Kidney (tissue), 13 donors: ENCODE measurements at regions not wholly inside any gene's neighbourhood (a gene's known extent, or its start where the extent isn't known, plus 50 kb on each side); places are given as distances from the start of the nearest gene placed in this dataset.

Experiments used
- DNase-seq, 5 donors: peaks; one replicate each; pipeline ENCODE4 v3.0.0-alpha.2; 2013 to 2020
- FAIRE-seq: peaks from 2 replicates; lab custom pipeline; 2012; peaks lifted over from hg19 to GRCh38; lab: Jason Lieb, UNC
- H3K27ac ChIP-seq, 2 donors: one replicate each; pipeline ENCODE4 v1.7.0; 2013; ENCODE audit warnings: low read depth in 2 of 2, low read length in 2 of 2, inconsistent platforms in 1 of 2
- H3K27me3 ChIP-seq: one replicate; pipeline ENCODE4 v1.7.1; 2013; ENCODE audit warnings: low read length, inconsistent platforms; ENCODE audit not compliant: control insufficient read depth, insufficient read depth
- H3K36me3 ChIP-seq, 3 donors: one replicate each; pipeline versions ENCODE4 v1.7.0 to v1.7.1; 2013; ENCODE audit warnings: low read length in 3 of 3, control low read depth in 1 of 3, inconsistent platforms in 1 of 3; ENCODE audit not compliant: insufficient read depth in 3 of 3, control insufficient read depth in 2 of 3
- H3K4me1 ChIP-seq, 3 donors: one replicate each; pipeline versions ENCODE4 v1.7.0 to v1.7.1; 2013; ENCODE audit warnings: low read length in 3 of 3, inconsistent platforms in 1 of 3, low read depth in 1 of 3; ENCODE audit not compliant: control insufficient read depth in 2 of 3, insufficient read depth in 2 of 3
- H3K4me3 ChIP-seq, 3 donors: one replicate each; pipeline versions ENCODE4 v1.7.0 to v1.8.1; 2013; ENCODE audit warnings: low read length in 3 of 3, control low read depth in 1 of 3, inconsistent platforms in 1 of 3
- H3K9ac ChIP-seq, 3 donors: one replicate each; pipeline versions ENCODE4 v1.7.0 to v1.7.1; 2013; ENCODE audit warnings: low read length in 3 of 3, control low read depth in 1 of 3, inconsistent platforms in 1 of 3
- H3K9me3 ChIP-seq, 3 donors: one replicate each; pipeline versions ENCODE4 v1.7.0 to v1.7.1; 2013; ENCODE audit warnings: low read length in 3 of 3, control low read depth in 1 of 3, inconsistent platforms in 1 of 3; ENCODE audit not compliant: control insufficient read depth in 2 of 3, insufficient read depth in 1 of 3
- intact Hi-C: fragments of 100-400 bp; cut with DNase I; formaldehyde crosslinking; loops from one replicate; pipeline ENCODE4 v1.11.1; 2022
- TF ChIP-seq, protein P1 (sequence below): IDR thresholded peaks from 3 replicates; pipeline ENCODE4 v1.5.1; 2012; ENCODE audit warnings: mild to moderate bottlenecking, moderate library complexity, borderline replicate concordance; ENCODE audit not compliant: insufficient read depth; ENCODE audit errors: extremely low read depth
- donor health status: control.
- donor health status: control.
- donor health status: control.
- donor health status: control.
- donor health status: control.
- donor health status: DM: yes; HTN: yes; CAD: no.
- donor health status: Normal renal cell carcinoma (clear cell type).

DNA sequence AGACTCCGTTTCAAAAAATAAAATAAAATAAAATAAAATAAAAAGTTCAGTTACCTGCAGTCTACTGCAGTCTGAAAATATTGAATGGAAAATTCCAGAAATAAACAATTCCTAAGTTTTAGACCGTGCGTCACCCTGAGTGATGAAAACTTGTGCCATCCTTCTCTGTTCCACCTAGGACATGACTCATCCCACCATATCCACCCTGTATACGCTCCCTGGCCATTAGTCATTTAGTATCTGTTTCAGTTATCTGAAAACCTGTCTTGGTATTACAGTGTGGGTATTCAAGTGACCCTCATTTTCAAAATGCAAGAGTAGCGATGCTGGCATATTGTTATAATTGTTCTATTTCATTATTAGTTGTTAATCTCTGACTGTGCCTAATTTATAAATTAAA is 51.8 kb upstream of the TEX48 start:
- no peaks in the 10 kb centered on the region for H3K9me3 ChIP-seq
- TF ChIP-seq, protein P1, sequence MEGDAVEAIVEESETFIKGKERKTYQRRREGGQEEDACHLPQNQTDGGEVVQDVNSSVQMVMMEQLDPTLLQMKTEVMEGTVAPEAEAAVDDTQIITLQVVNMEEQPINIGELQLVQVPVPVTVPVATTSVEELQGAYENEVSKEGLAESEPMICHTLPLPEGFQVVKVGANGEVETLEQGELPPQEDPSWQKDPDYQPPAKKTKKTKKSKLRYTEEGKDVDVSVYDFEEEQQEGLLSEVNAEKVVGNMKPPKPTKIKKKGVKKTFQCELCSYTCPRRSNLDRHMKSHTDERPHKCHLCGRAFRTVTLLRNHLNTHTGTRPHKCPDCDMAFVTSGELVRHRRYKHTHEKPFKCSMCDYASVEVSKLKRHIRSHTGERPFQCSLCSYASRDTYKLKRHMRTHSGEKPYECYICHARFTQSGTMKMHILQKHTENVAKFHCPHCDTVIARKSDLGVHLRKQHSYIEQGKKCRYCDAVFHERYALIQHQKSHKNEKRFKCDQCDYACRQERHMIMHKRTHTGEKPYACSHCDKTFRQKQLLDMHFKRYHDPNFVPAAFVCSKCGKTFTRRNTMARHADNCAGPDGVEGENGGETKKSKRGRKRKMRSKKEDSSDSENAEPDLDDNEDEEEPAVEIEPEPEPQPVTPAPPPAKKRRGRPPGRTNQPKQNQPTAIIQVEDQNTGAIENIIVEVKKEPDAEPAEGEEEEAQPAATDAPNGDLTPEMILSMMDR = no peak
- intact Hi-C loops = loop anchor here (10.0 kb wide), 2 partner anchors 181 to 281 kb away; no protein-coding TSS in a partner anchor
- no peak overlapping the region for H3K9ac ChIP-seq
- H3K4me1 ChIP-seq = no peaks in the 10 kb centered on the region
- no peaks in the 10 kb centered on the region for H3K27me3 ChIP-seq
- DNase-seq = no peak
- H3K4me3 ChIP-seq = no peak overlapping the region
- H3K27ac ChIP-seq = no peak overlapping the region
- no peak for FAIRE-seq
- H3K36me3 ChIP-seq = no peaks in the 10 kb centered on the region

DNA sequence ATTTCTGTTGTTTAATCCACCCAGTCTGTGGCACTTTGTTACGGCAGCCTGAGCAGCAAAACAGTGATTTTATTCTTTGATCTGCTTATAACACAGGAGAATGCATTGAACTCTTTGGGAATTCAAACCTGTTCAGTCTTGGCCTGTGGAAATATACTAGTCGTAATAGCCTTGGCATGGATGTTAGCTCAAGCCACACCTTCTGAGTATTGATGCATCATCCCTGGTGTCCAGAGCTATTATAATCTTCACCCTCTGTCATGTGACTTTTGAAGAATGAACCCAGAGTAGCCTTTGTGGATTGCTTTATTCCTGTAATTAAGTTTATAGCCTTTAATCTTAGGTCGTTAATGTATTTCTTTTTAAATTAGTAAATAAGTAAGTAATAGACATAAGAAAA is 50.8 kb upstream of the TEX48 start:
- Histone ChIP-seq H3K27ac (no peak overlapping the region), H3K36me3 (no peaks in the 10 kb centered on the region), H3K9me3 (no peaks in the 10 kb centered on the region), H3K4me3 (no peak overlapping the region), H3K4me1 (no peaks in the 10 kb centered on the region), H3K27me3 (no peaks in the 10 kb centered on the region), H3K9ac (no peak overlapping the region)
- TF ChIP-seq, protein P1 = no peak
- intact Hi-C loops = loop anchor here (10.0 kb wide), 2 partner anchors 182 to 282 kb away; no protein-coding TSS in a partner anchor
- no peak for DNase-seq
- FAIRE-seq = no peak
